ENCODE measurements at regions not wholly inside any gene's neighbourhood (a gene's known extent, or its start where the extent isn't known, plus 50 kb on each side); places are given as distances from the start of the nearest gene placed in this dataset.
A peak's percentile ranks its signal among the peaks of the same experiment; 100 is the strongest.
"Not testable (repeated sequence)": the region's sequence is repeated elsewhere in the genome, so short reads cannot be mapped to it uniquely, and the experiment has no call there.

GRCh38 chr9:102669220-102669619 is 325.9 kb upstream of the CYLC2 start:
- in situ Hi-C loops (cut with MboI; ENCODE audit: low pct_unique_long_range_greater_than_20kb, low sequenced_read_pairs, unreplicated experiment) = no loop called here
- no peak for DNase-seq (ENCODE audit: low spot score)
- no peak for TF ChIP-seq CTCF (IDR thresholded peaks at IDR 0.05; ENCODE audit: extremely low read depth, insufficient read depth, missing control alignments)

GRCh38 chr9:102652471-102652870 is 342.7 kb upstream of the CYLC2 start:
- in situ Hi-C loops (cut with MboI; ENCODE audit: low pct_unique_long_range_greater_than_20kb, low sequenced_read_pairs, unreplicated experiment) = no loop called here
- no peak for DNase-seq (ENCODE audit: low spot score)
- TF ChIP-seq CTCF (IDR thresholded peaks at IDR 0.05; ENCODE audit: extremely low read depth, insufficient read depth, missing control alignments) = no peak

- no peak for TF ChIP-seq CTCF (IDR thresholded peaks at IDR 0.05; ENCODE audit: extremely low read depth, insufficient read depth, missing control alignments)
- in situ Hi-C loops (cut with MboI; ENCODE audit: low pct_unique_long_range_greater_than_20kb, low sequenced_read_pairs, unreplicated experiment) = no loop called here
- no peak for DNase-seq (ENCODE audit: low spot score)
These were observed 344.2 kb upstream of the CYLC2 start for GRCh38 chr9:102650896-102651295.

DNA sequence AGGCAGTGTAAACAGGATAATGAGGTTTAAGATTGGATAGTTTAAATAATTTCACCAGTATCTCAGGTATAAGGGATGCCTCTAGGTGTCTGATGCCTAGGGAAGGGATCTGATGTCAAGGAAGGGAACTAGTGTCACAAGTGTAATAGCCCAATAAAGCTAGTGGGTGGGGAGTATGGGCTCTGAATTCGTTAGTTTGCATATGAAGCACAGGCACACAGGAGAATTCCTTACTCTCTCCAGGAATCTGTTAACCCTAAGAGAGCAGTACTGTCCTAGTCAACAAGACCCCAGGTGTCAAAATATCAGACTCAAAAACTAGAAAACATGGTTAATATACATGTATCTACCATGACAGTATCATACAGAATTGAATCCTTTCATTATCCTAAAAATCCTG is 352.5 kb upstream of the CYLC2 start:
- no peak for DNase-seq (ENCODE audit: low spot score)
- no peak for TF ChIP-seq CTCF (IDR thresholded peaks at IDR 0.05; ENCODE audit: extremely low read depth, insufficient read depth, missing control alignments)
- in situ Hi-C loops (cut with MboI; ENCODE audit: low pct_unique_long_range_greater_than_20kb, low sequenced_read_pairs, unreplicated experiment) = no loop called here

GRCh38 chr9:102631559-102631958 is 363.6 kb upstream of the CYLC2 start:
- DNase-seq (ENCODE audit: low spot score) = no peak
- in situ Hi-C loops (cut with MboI; ENCODE audit: low pct_unique_long_range_greater_than_20kb, low sequenced_read_pairs, unreplicated experiment) = no loop called here

DNA sequence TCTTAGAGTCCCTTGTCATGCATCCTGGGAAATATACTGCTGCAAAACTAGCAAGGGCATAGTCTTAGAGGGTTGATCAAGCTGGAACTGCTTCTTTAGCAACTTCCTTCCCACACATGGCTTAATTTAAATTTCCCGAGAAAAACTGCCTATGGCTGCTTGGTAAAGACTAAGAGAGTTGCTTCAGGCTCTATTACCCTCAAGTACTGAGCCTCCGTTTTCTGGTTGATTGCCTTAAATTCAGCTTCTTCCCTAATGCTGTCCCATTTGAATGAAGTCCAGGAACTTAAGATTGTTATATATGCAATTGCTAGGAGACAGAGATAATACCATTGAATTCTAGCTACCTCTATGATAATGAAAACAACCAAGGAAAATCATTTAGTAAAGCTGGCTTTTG is 385.7 kb upstream of the CYLC2 start:
- no peak for TF ChIP-seq CTCF (IDR thresholded peaks at IDR 0.05; ENCODE audit: extremely low read depth, insufficient read depth, missing control alignments)
- in situ Hi-C loops (cut with MboI; ENCODE audit: low pct_unique_long_range_greater_than_20kb, low sequenced_read_pairs, unreplicated experiment) = no loop called here

More at GRCh38 chr9:102631559-102631958, 363.6 kb upstream of the CYLC2 start:
- peak; percentile 51 for TF ChIP-seq CTCF (IDR thresholded peaks at IDR 0.05; ENCODE audit: extremely low read depth, insufficient read depth, missing control alignments)

GRCh38 chr9:102603198-102604195 is 391.6 kb upstream of the CYLC2 start:
- DNase-seq (ENCODE audit: low spot score); in situ Hi-C loops (cut with MboI; ENCODE audit: low pct_unique_long_range_greater_than_20kb, low sequenced_read_pairs, unreplicated experiment): not testable (repeated sequence)

More for the DNA sequence above, 385.7 kb upstream of the CYLC2 start:
- DNase-seq (ENCODE audit: low spot score) = no peak

Data from GM13977 (cell line).